Neural cell (in vitro differentiated cells): ENCODE measurements at regions not wholly inside any gene's neighbourhood (a gene's known extent, or its start where the extent isn't known, plus 50 kb on each side); places are given as distances from the start of the nearest gene placed in this dataset.

ENCODE experiments used
- H2AFZ ChIP-seq: fragments of 200-600, 300-800 bp; sonication (generic), shearing (Covaris generic); 2 replicates; pipeline ENCODE4 v1.6.0; 2014; ENCODE audit warnings: low read depth, mild to moderate bottlenecking, antibody characterized with exemption, low read length, moderate library complexity
- H3F3A ChIP-seq: fragments of 200-600 bp; shearing (Covaris generic); 2 replicates; pipeline ENCODE4 v1.6.1; 2016; ENCODE audit warnings: mild to moderate bottlenecking, moderate library complexity, mixed read lengths, antibody characterized with exemption, low read length; ENCODE audit not compliant: insufficient read depth, poor library complexity, severe bottlenecking
- H3K27ac ChIP-seq: fragments of 200-600, 300-800 bp; sonication (generic), shearing (Covaris generic); 2 replicates; pipeline ENCODE4 v1.5.1; 2014; ENCODE audit warnings: mild to moderate bottlenecking, low read length, moderate library complexity
- H3K27me3 ChIP-seq: fragments of 300-800, 200-600 bp; sonication (generic), shearing (Covaris generic); 2 replicates; pipeline ENCODE4 v1.6.0; 2014; ENCODE audit warnings: mild to moderate bottlenecking, low read depth, low read length, moderate library complexity; ENCODE audit not compliant: insufficient read depth
- H3K36me3 ChIP-seq: fragments of 300-800, 200-600 bp; sonication (generic), shearing (Covaris generic); 2 replicates; pipeline ENCODE4 v1.5.1; 2014; ENCODE audit warnings: mild to moderate bottlenecking, antibody characterized with exemption, low read length, moderate library complexity; ENCODE audit not compliant: insufficient read depth
- H3K4me2 ChIP-seq: fragments of 300-800, 200-600 bp; sonication (generic), shearing (Covaris generic); 2 replicates; pipeline ENCODE4 v1.6.0; 2014; ENCODE audit warnings: mild to moderate bottlenecking, low read length
- H3K4me3 ChIP-seq: fragments of 300-800, 200-600 bp; sonication (generic), shearing (Covaris generic); 2 replicates; pipeline ENCODE4 v1.5.1; 2014; ENCODE audit warnings: mild to moderate bottlenecking, low read length, moderate library complexity
- H3K79me2 ChIP-seq: fragments of 200-600 bp; shearing (Covaris generic); replicated peaks from 2 replicates; pipeline ENCODE4 v1.6.0; 2014; ENCODE audit warnings: mild to moderate bottlenecking, low read length, moderate library complexity; ENCODE audit not compliant: insufficient read depth
- H3K9ac ChIP-seq: fragments of 300-800, 200-600 bp; sonication (generic), shearing (Covaris generic); 2 replicates; pipeline ENCODE4 v1.6.1; 2016; ENCODE audit warnings: mild to moderate bottlenecking, low read length, mixed read lengths
- H3K9me2 ChIP-seq: fragments of 200-600 bp; shearing (Covaris generic); 2 replicates; pipeline ENCODE4 v1.6.1; 2016; ENCODE audit warnings: mild to moderate bottlenecking, low read length, mixed read lengths; ENCODE audit not compliant: insufficient read depth
- H3K9me3 ChIP-seq: fragments of 200-600, 300-800 bp; sonication (generic), shearing (Covaris generic); 2 replicates; pipeline ENCODE4 v1.6.1; 2016; ENCODE audit warnings: mild to moderate bottlenecking, mixed run types, low read length, moderate library complexity, mixed read lengths
- H4K20me1 ChIP-seq: fragments of 200-600 bp; shearing (Covaris generic); 2 replicates; pipeline ENCODE4 v1.6.1; 2016; ENCODE audit warnings: mild to moderate bottlenecking, mixed run types; ENCODE audit not compliant: insufficient read depth
- CTCF ChIP-seq: fragments of 450-650 bp; IDR thresholded peaks from 2 replicates; pipeline ENCODE4 v1.5.1; 2014; ENCODE audit warnings: antibody characterized with exemption, mild to moderate bottlenecking, moderate library complexity; ENCODE audit not compliant: poor library complexity, severe bottlenecking
- EP300 ChIP-seq: fragments of 450-650 bp; conservative IDR thresholded peaks from 2 replicates; pipeline ENCODE4 v1.6.1; 2014; ENCODE audit warnings: antibody characterized with exemption, mild to moderate bottlenecking, moderate library complexity; ENCODE audit not compliant: poor library complexity, severe bottlenecking
- EZH2 ChIP-seq: fragments of 200-600, 300-800 bp; shearing (Covaris generic), sonication (generic); IDR thresholded peaks from 2 replicates; pipeline ENCODE4 v1.6.1; 2014; ENCODE audit warnings: antibody characterized with exemption, low read length, borderline replicate concordance, mild to moderate bottlenecking; ENCODE audit not compliant: insufficient read depth, poor library complexity, severe bottlenecking
- MXI1 ChIP-seq: fragments of 450-650 bp; conservative IDR thresholded peaks from 2 replicates; pipeline ENCODE4 v1.6.1; 2014; ENCODE audit warnings: antibody characterized with exemption, mild to moderate bottlenecking; ENCODE audit not compliant: poor library complexity, severe bottlenecking
- POLR2AphosphoS5 ChIP-seq: IDR thresholded peaks from 2 replicates; pipeline ENCODE4 v1.6.1; 2012
- RAD21 ChIP-seq: fragments of 450-650 bp; conservative IDR thresholded peaks from 2 replicates; pipeline ENCODE4 v1.6.1; 2014; ENCODE audit warnings: antibody characterized with exemption, mild to moderate bottlenecking, moderate library complexity
- REST ChIP-seq: IDR thresholded peaks from 2 replicates; pipeline ENCODE4 v1.6.1; 2012; ENCODE audit warnings: borderline replicate concordance
- SMC3 ChIP-seq: fragments of 450-650 bp; conservative IDR thresholded peaks from 2 replicates; pipeline ENCODE4 v1.6.1; 2014; ENCODE audit warnings: antibody characterized with exemption, mild to moderate bottlenecking, moderate library complexity; ENCODE audit not compliant: poor library complexity
- TAF1 ChIP-seq: IDR thresholded peaks from 2 replicates; pipeline ENCODE4 v1.6.1; 2012; ENCODE audit warnings: low read depth

- Histone ChIP-seq H3K9ac (no peak overlapping the region), H3K79me2 (no peaks in the 10 kb centered on the region), H3K36me3 (no peaks in the 10 kb centered on the region), H2AFZ (no peak overlapping the region), H3F3A (no peaks in the 10 kb centered on the region), H3K27me3 (peaks cover 1% of the 10 kb centered on the region), H4K20me1 (no peaks in the 10 kb centered on the region), H3K27ac (no peak overlapping the region), H3K4me2 (no peak overlapping the region), H3K9me2 (no peaks in the 10 kb centered on the region), H3K9me3 (no peaks in the 10 kb centered on the region), H3K4me3 (no peak overlapping the region)
- TF ChIP-seq MXI1 (no peak), EZH2 (no peak), POLR2AphosphoS5 (no peak), SMC3 (no peak)
These were observed 127.8 kb downstream of the INHBB start for GRCh38 chr2:120473522-120474271.

- Histone ChIP-seq H3K9me3 (no peaks in the 10 kb centered on the region), H3K9me2 (no peaks in the 10 kb centered on the region), H3K27ac (no peak overlapping the region), H3F3A (no peaks in the 10 kb centered on the region), H4K20me1 (no peaks in the 10 kb centered on the region), H2AFZ (no peak overlapping the region), H3K4me3 (no peak overlapping the region), H3K36me3 (no peaks in the 10 kb centered on the region), H3K4me2 (no peak overlapping the region), H3K9ac (no peak overlapping the region), H3K27me3 (no peaks in the 10 kb centered on the region), H3K79me2 (no peaks in the 10 kb centered on the region)
- TF ChIP-seq EZH2 (no peak), EP300 (no peak), TAF1 (no peak), SMC3 (no peak), CTCF (no peak), MXI1 (no peak), RAD21 (no peak), POLR2AphosphoS5 (no peak), REST (no peak)
These were observed 128.6 kb downstream of the INHBB start for GRCh38 chr2:120474486-120474885.
